ENCODE measurements at regions not wholly inside any gene's neighbourhood (a gene's known extent, or its start where the extent isn't known, plus 50 kb on each side); places are given as distances from the start of the nearest gene placed in this dataset.
"Not testable (repeated sequence)": the region's sequence is repeated elsewhere in the genome, so short reads cannot be mapped to it uniquely, and the experiment has no call there.

DNA sequence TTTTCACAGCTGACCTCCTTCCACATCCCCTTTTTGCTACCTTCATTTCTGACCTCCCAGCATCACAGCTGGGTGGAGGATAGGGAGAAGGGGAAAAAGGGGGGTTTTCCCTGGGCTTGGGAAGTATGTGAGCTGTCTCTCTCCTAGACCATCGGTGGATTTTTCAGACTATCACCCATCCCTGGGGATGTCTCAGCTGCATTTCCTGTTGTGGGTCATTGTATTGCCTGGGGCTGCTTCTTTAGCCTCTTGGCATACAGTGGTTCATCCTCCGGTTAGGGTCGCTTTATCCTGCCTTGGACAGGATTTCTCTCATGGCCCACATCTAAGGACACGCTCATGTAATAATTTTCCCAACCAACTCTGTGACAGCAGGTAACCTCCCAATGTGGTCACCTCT lies 142.5 kb upstream of the ARG1 start:
- DNase-seq, result no peak

DNA sequence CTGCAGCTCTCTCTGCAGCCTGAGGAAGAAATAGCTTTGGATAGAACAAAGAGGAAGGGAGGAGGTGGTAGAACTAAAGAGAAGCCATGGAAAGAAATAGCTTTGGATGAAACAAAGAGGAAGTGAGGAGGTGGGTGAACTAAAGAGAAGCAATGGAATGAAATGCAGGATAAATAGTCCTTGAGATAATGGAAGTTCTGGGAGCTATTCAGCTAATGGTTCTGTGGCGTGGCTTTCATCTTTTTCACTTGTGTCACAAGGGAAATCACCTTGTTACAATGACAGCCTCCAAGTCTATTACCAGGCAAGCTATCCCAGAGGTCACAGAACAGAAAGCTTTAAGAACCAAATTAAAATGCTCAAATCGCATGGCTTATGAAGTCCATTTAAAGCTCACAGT lies 141.3 kb upstream of the ARG1 start:
- no peak for DNase-seq

- DNase-seq, result no peak
Measured at GRCh38 chr6:131433927-131434326, 139.1 kb upstream of the ARG1 start.

GRCh38 chr6:131436358-131436757 lies 136.7 kb upstream of the ARG1 start:
- no peak for DNase-seq

- no peak for DNase-seq
Measured at GRCh38 chr6:131443014-131443413, 130.0 kb upstream of the ARG1 start.

- peak; percentile 75 for DNase-seq
Measured at GRCh38 chr6:131443514-131443913, 129.5 kb upstream of the ARG1 start.

DNA sequence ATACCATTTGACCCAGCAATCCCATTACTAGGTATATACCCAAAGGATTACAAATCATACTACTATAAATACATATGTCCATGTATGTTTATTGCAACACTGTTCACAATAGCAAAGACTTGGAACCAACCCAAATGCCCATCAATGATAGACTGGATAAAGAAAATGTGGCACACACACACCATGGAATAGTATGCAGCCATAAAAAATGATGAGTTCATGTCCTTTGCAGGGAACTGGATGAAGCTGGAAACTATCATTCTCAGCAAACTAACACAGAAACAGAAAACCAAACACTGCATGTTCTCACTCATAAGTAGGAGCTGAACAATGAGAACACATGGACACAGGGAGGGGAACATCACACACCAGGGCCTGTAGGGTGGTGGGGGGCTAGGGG lies 127.7 kb upstream of the ARG1 start:
- not testable (repeated sequence) for DNase-seq

DNA sequence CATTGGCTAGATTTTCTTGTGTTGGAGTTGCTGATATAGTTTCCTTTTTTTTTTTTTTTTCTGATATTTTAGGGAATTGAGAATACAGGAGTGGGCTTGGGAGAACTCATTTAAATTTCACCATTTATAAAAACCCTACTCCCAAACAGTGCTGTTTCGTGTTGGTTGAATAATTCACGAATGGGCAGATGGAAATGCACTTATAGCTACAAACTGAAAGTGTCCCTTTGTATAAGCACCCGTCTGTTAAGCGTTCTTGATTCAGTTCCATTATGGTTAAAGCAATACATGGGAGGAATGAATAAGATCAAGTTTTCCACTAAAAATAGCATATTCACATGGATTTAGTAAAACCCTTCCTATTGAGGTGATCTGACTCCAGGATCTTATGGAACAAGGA lies 122.2 kb upstream of the ARG1 start:
- DNase-seq, result no peak

DNA sequence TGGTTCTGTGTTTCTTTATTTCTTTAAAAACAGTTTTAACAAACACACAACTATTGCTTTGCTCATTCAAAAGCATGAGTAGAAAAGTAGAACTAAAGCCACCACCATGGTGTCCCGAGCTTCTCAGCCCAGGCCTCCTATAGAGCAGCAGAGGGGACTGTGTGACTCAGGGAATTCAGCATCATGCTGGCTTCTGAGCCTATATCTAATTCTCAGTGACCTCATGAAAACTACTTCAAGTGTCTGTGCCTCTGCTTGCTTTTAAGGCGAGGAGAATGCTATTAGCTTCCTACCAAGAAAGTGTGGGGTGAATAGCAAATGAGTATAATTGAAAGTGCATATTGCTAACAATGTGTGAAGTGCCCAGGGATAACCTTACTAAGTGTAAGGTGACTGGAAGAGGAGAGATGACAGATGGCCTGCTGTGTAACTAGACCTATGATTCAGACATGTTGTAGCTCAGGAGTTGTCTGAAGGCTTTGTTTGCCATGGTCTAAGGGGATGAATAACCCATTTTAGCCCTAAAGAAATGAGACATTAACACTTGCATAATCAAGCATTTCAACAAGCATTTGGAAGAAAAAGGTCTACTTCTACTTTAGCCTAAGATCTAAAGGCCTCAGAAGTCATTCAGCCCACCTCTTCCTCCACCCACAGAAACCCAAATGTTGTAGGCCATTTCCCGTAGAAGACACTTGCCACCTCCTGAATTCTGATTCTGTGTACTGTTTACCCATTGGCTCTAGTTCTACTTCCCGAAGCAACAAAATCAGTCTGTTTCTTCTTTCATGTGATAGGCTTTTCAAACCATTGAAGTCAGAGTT lies 121.5 kb upstream of the ARG1 start:
- DNase-seq, result no peak

GRCh38 chr6:131453803-131454202 lies 119.2 kb upstream of the ARG1 start:
- no peak for DNase-seq

- DNase-seq, result no peak
Measured at GRCh38 chr6:131456565-131456964, 116.5 kb upstream of the ARG1 start.

DNA sequence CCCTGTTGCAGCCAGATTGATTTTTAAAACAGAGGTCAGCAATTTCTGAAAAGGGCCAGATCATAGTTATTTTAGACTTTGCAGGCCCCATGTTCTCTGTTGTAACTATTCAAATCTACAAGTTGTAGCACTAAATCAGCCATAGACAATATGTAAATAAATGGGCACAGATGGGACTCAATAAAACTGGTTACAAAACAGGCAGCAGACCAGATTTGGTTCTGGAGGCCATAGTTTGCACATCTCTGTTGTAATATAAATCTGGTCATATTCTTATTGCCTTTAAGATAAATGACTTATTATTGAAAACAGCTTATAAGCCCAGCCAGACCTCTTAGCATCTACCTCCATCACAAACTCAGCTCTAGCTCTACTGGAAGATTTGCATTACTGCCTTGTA lies 114.0 kb upstream of the ARG1 start:
- DNase-seq, result no peak

- DNase-seq, result no peak
Measured at GRCh38 chr6:131460614-131461000, 112.4 kb upstream of the ARG1 start.

- no peak for DNase-seq
Measured at GRCh38 chr6:131469130-131469529, 103.9 kb upstream of the ARG1 start.

GRCh38 chr6:131470534-131470933 lies 102.5 kb upstream of the ARG1 start:
- DNase-seq, result no peak

DNA sequence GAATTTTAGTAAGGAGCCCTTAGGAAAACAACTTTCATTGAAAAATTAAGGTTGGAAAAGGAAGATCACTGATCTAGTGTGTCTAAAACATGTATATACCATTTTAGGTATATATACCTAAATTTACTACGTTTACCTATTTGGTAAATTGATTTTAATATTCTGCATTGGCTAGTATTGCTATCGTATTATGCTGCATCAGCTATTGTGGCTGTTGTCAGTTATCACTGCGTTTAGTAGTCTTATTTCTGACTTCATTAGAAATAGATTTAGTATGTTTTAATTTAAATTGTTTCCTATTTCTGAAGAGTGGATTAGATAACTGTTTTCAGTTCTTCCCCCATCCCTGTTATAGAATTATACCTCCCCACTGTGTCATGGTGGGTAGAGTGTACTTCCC lies 101.7 kb upstream of the ARG1 start:
- no peak for DNase-seq

DNA sequence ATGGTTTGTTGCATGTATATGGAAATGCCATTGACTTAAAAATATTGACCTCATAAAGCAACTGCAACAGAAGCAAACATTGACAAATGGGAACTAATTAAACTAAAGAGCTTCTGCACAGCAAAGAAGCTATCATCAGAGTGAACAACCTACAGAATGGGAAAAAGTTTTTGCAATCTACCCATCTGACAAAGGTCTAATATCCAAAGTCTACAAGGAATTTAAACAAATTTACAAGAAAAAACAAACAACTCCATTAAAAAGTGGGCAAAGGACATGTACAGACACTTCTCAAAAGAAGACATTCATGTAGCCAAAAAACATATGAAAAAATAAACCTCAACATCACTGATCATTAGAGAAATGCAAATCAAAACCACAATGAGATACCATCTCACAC lies 99.7 kb upstream of the ARG1 start:
- not testable (repeated sequence) for DNase-seq

GRCh38 chr6:131476362-131476761 lies 96.7 kb upstream of the ARG1 start:
- DNase-seq, result no peak

DNA sequence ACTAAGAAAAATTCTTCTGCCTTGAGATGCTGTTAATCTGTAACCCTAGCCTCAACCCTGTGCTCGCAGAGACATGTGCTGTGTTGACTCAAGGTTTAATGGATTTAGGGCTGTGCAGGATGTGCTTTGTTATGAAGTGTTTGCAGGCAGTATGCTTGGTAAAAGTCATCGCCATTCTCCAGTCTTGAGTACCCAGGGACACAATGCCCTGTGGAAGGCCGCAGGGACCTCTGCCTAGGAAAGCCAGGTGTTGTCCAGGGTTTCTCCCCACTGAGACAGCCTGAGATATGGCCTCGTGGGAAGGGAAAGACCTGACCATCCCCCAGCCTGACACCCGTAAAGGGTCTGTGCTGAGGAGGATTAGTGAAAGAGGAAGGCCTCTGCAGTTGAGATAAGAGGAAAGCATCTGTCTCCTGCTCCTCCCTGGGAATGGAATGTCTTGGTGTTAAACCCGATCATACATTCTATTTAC lies 94.2 kb upstream of the ARG1 start:
- DNase-seq, result not testable (repeated sequence)

- DNase-seq, result no peak
Measured at GRCh38 chr6:131486608-131487007, 86.4 kb upstream of the ARG1 start.

DNA sequence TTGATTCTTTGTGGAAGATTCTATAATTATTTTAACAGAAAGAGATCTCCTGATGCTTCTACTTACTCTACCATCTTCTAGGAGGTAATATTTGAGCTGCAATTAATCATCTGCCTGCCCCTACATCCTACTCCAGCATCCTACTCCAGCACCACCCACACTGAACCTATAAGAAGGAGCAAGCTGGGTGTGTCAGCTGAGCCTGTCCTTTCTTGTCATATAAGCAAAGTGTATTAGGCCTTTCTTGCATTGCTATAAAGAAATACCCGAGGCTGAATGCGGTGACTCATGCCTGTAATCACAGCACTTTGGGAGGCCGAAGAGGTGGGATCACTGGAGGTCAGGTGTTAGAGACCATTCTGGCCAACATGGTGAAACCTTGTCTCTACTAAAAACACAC lies 84.2 kb upstream of the ARG1 start:
- no peak for DNase-seq

- no peak for DNase-seq
Measured at GRCh38 chr6:131490441-131490840, 82.6 kb upstream of the ARG1 start.

DNA sequence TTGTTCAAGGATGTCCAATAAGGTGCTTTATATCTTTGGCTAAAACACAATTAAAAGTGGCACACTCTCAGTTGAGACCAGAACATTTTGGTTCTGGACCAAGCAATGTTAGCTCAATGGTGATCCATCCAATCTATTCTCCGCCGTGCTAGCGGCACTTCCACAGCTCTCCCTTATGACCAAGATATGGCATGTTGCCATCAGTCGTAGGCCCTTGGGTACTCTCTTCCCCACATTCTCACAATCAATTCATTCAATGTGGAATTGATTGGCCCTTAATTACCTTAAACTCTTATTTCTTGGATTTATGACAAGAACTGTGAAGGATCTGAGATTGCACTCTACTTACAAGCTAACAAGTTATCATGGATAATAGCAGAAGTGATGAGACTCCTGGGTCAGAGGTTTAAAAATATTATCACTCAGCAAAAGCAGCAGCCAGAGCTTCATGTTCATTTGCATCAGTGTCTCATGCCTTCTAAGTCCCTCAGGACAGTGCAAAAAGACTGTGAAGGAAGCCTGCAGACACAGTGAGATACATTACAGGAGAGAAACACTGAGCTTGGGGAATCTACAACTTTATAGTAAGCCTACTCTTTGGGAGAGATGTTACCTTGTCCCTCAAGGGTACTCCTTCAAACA lies 80.0 kb upstream of the ARG1 start:
- no peak for DNase-seq

DNA sequence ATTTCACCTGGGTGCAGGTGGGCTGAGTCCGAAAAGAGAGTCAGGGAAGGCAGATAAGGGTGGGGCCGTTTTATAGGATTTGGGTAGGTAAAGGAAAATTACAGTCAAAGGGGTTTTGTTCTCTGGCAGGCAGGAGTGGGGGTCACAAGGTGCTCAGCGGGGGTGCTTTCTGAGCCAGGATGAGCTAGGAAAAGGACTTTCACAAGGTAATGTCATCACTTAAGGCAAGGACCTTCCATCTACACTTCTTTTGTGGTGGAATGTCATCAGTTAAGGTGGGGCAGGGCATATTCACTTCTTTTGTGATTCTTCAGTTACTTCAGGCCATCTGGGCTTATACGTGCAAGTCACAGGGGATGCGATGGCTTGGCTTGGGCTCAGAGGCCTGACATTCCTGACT lies 68.6 kb upstream of the ARG1 start:
- DNase-seq, result not testable (repeated sequence)

GRCh38 chr6:131510094-131510493 lies 62.9 kb upstream of the ARG1 start:
- no peak for DNase-seq

Measured in activated CD8-positive, alpha-beta memory T cell treated with anti-CD3 and anti-CD28 coated beads for 24 hours (primary cell).